ENCODE measurements at regions not wholly inside any gene's neighbourhood (a gene's known extent, or its start where the extent isn't known, plus 50 kb on each side); places are given as distances from the start of the nearest gene placed in this dataset.

DNA sequence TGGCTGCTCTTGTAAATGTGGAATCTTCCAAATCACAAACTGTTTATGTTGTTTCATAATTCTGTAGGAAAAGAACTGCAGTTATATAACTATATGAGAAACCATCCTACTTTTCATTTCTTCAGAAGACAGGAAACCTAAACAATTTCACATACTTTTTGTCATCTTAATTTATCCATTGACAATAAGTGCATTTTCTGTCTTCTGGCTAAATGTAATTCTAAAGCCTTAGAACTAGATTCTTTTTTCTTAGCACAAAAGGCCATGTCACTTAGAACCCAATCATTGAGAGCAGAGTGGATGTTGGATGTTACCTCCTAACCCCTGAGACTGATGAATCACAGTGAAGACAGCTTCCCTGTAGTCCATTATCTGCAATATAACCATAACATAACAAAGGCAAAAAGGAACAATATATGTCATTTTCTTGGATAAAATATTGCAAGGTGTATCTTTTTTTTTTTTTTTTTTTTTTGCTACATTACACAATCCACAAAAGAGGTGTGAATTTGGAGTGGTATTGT, 410.2 kb upstream of the PRMT6 start:
- TF ChIP-seq, protein P1, sequence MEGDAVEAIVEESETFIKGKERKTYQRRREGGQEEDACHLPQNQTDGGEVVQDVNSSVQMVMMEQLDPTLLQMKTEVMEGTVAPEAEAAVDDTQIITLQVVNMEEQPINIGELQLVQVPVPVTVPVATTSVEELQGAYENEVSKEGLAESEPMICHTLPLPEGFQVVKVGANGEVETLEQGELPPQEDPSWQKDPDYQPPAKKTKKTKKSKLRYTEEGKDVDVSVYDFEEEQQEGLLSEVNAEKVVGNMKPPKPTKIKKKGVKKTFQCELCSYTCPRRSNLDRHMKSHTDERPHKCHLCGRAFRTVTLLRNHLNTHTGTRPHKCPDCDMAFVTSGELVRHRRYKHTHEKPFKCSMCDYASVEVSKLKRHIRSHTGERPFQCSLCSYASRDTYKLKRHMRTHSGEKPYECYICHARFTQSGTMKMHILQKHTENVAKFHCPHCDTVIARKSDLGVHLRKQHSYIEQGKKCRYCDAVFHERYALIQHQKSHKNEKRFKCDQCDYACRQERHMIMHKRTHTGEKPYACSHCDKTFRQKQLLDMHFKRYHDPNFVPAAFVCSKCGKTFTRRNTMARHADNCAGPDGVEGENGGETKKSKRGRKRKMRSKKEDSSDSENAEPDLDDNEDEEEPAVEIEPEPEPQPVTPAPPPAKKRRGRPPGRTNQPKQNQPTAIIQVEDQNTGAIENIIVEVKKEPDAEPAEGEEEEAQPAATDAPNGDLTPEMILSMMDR (IDR thresholded peaks at IDR 0.05; ENCODE audit: extremely low read depth in 1 of 2, insufficient read depth in 1 of 2, low read depth in 1 of 2, low read length in 2 of 2) = no peak
- no peak for TF ChIP-seq EZH2 (IDR thresholded peaks at IDR 0.05; ENCODE audit: borderline replicate concordance, low read depth, low read length, severe bottlenecking)
- no peak for TF ChIP-seq FOS (IDR thresholded peaks at IDR 0.05; ENCODE audit: borderline replicate concordance, insufficient read depth, low read length)
- no peak for TF ChIP-seq GATA2 (IDR thresholded peaks at IDR 0.05; ENCODE audit: insufficient read depth, insufficient read length, low read depth, low read length)
- TF ChIP-seq POLR2AphosphoS5 (IDR thresholded peaks at IDR 0.05; ENCODE audit: insufficient read depth, low read depth, low read length) = no peak
- TF ChIP-seq, protein P2, sequence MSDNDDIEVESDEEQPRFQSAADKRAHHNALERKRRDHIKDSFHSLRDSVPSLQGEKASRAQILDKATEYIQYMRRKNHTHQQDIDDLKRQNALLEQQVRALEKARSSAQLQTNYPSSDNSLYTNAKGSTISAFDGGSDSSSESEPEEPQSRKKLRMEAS (IDR thresholded peaks at IDR 0.05; ENCODE audit: insufficient read depth, insufficient read length) = no peak

Data from endothelial cell of umbilical vein (primary cell).